ENCODE measurements at regions not wholly inside any gene's neighbourhood (a gene's known extent, or its start where the extent isn't known, plus 50 kb on each side); places are given as distances from the start of the nearest gene placed in this dataset.

DNA sequence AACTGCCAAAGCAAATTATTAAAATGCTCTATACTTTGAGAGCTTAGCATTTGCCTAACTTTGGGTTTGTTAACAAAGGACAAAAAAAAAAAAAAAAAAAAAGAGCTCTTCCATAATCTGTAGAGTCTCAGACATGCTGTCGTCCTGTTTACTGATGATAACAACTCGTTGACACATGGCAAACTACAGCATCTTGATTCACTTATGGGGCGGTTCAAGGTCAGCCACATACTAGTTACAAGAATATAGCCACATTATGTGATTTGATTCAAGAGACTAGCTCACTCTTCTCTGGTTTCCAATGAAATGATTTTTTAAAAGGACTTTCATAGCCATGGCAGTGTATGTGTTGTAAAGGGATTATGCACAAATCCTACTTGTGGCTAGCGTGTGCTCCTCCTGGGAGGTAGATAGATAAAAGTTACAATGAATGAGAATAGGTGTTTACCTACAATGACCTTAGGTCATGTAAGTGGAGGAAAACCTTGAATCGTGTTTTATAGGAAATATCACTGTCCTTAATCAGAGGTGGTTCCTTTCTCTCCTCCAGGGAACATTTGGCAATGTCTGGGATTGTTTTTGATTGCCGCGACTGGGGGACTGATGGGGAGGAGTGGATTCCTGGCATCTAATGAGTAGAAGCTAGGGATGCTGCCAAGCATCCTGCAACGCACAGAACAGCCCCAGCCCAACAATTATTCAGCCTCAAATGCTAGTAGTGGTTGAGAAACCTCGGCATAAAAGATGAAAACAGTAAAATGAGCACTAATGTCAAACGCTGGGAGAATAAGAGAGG is 969.2 kb upstream of the SLC35B3 start (continued):
- TF ChIP-seq SMC3 (IDR thresholded peaks at IDR 0.05; ENCODE audit: low read depth, low read length) (no peak), CEBPB (IDR thresholded peaks at IDR 0.05; ENCODE audit: low read depth, low read length) (no peak)

DNA sequence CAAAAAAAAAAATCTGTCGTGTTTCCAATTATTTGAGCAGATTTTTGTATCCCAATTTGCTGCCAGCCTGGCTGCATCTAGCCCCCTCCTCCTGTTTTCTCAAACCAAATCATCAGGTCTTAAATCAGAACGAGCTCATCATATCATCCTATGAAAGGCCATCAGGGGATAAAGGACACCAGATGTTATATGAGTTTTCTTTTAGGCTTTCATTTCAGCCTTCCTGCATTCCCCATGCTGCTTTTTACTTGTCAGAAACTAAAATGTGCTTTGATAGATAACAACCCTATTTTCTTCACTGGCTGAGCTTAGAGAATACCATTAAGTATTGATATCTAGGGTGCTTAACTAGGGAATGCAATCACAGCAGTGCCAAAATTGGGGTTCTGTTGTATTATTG is 968.4 kb upstream of the SLC35B3 start:
- H3K36me3 ChIP-seq (ENCODE audit: control insufficient read depth, insufficient read depth, low read length), result no peaks in the 10 kb centered on the region
- no peak overlapping the region for H4K5ac ChIP-seq (ENCODE audit: low read depth, low read length)
- no peak overlapping the region for H3K4me2 ChIP-seq (ENCODE audit: low read depth, low read length)
- BruUV-seq (replicated peaks), result no TSS peak
- H3K14ac ChIP-seq (replicated peaks; ENCODE audit: low read depth, low read length), result no peak overlapping the region
- H3K4me1 ChIP-seq (ENCODE audit: control insufficient read depth, insufficient read depth, low read length), result peaks cover 8% of the 10 kb centered on the region
- no peaks in the 10 kb centered on the region for H4K20me1 ChIP-seq (ENCODE audit: insufficient read depth, low read length)
- no peak overlapping the region for H3K18ac ChIP-seq (ENCODE audit: low read depth, low read length)
- ChIA-PET CTCF (no interaction called here), POLR2A (ENCODE audit: unreplicated experiment) (interaction anchor here (0.7 kb wide), 1 partner anchor 10 kb away, joined by 5 read pairs; no protein-coding TSS in a partner anchor)
- H2AK5ac ChIP-seq (ENCODE audit: low read depth, low read length), result no peak overlapping the region
- no peak overlapping the region for H3K56ac ChIP-seq (ENCODE audit: extremely low read depth, insufficient read depth, low read length)
- no peak overlapping the region for H3K27ac ChIP-seq (ENCODE audit: insufficient read depth, low read length)
- no peaks in the 10 kb centered on the region for H3K9me3 ChIP-seq (ENCODE audit: control insufficient read depth, insufficient read depth, low read length)
- H3K9me1 ChIP-seq (ENCODE audit: insufficient read depth, low read length), result no peaks in the 10 kb centered on the region
- no peak overlapping the region for H2AFZ ChIP-seq (replicated peaks; ENCODE audit: low read length, poor library complexity)
- H3K79me1 ChIP-seq (ENCODE audit: low read depth in 1 of 2, low read length in 2 of 2), result no peaks in the 10 kb centered on the region
- H4K8ac ChIP-seq (ENCODE audit: low read depth in 2 of 2, low read length in 2 of 2), result no peak overlapping the region
- no peak overlapping the region for H2BK5ac ChIP-seq (ENCODE audit: low read depth, low read length, poor library complexity, severe bottlenecking)
- peak overlapping the region; percentile 0; the same call in 1 of the 2 replicates for H2BK120ac ChIP-seq (ENCODE audit: low read depth, low read length)
- H4K91ac ChIP-seq (ENCODE audit: insufficient read depth, low read depth, low read length), result peak overlapping the region; percentile 6; the same call in 1 of the 2 replicates
- no peak overlapping the region for H2AK9ac ChIP-seq (replicated peaks; ENCODE audit: low read depth, low read length, poor library complexity)
- H3K23ac ChIP-seq (ENCODE audit: low read depth, low read length), result no peak overlapping the region
- dilution Hi-C loops (cut with HindIII; ENCODE audit: low sequenced_read_pairs, unreplicated experiment), result no loop called here
- H3K4me3 ChIP-seq (ENCODE audit: insufficient read depth, low read depth, low read length), result no peak overlapping the region
- DNase-seq (no peak), ATAC-seq (ENCODE audit: low read depth) (no peak)
- no peaks in the 10 kb centered on the region for H3K27me3 ChIP-seq (ENCODE audit: control insufficient read depth, insufficient read depth, low read length)
- TF ChIP-seq, protein P1, sequence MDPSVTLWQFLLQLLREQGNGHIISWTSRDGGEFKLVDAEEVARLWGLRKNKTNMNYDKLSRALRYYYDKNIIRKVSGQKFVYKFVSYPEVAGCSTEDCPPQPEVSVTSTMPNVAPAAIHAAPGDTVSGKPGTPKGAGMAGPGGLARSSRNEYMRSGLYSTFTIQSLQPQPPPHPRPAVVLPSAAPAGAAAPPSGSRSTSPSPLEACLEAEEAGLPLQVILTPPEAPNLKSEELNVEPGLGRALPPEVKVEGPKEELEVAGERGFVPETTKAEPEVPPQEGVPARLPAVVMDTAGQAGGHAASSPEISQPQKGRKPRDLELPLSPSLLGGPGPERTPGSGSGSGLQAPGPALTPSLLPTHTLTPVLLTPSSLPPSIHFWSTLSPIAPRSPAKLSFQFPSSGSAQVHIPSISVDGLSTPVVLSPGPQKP (IDR thresholded peaks at IDR 0.05; ENCODE audit: borderline replicate concordance, low read depth, low read length), result no peak
- no peak for TF ChIP-seq RCOR1 (IDR thresholded peaks at IDR 0.05; ENCODE audit: insufficient replicate concordance, low read length)
- no peak for TF ChIP-seq MXI1 (IDR thresholded peaks at IDR 0.05; ENCODE audit: borderline replicate concordance, low read depth, low read length)
- TF ChIP-seq POLR2A (IDR thresholded peaks at IDR 0.05; ENCODE audit: low read depth, low read length), result no peak
- no peak for TF ChIP-seq MAZ (IDR thresholded peaks at IDR 0.05; ENCODE audit: borderline replicate concordance, low read depth, low read length)
- no peak for TF ChIP-seq SMC3 (IDR thresholded peaks at IDR 0.05; ENCODE audit: low read depth, low read length)
- TF ChIP-seq, protein P2, sequence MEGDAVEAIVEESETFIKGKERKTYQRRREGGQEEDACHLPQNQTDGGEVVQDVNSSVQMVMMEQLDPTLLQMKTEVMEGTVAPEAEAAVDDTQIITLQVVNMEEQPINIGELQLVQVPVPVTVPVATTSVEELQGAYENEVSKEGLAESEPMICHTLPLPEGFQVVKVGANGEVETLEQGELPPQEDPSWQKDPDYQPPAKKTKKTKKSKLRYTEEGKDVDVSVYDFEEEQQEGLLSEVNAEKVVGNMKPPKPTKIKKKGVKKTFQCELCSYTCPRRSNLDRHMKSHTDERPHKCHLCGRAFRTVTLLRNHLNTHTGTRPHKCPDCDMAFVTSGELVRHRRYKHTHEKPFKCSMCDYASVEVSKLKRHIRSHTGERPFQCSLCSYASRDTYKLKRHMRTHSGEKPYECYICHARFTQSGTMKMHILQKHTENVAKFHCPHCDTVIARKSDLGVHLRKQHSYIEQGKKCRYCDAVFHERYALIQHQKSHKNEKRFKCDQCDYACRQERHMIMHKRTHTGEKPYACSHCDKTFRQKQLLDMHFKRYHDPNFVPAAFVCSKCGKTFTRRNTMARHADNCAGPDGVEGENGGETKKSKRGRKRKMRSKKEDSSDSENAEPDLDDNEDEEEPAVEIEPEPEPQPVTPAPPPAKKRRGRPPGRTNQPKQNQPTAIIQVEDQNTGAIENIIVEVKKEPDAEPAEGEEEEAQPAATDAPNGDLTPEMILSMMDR (conservative IDR thresholded peaks at IDR 0.05; ENCODE audit: low read depth, low read length), result no peak
- no peak for TF ChIP-seq NFE2L2 (IDR thresholded peaks at IDR 0.05; ENCODE audit: low read depth, low read length)
- H3K9ac ChIP-seq (ENCODE audit: low read depth, low read length), result no peak overlapping the region
- in situ Hi-C loops (cut with MboI; ENCODE audit: low sequenced_read_pairs), result no loop called here
- no peak overlapping the region; the same call in 1 of the 2 replicates for H3K4ac ChIP-seq (ENCODE audit: low read depth, low read length)
- intact Hi-C loops (cut with micrococcal nuclease), result loop anchor here (10.0 kb wide), 1 partner anchor 1011 kb away; the partner anchor contains the start of gene TFAP2A
- no CpG with 5 or more reads among the region's 2 CpGs for WGBS, 2 experiments (ENCODE audit: extremely low coverage in 2 of 2, insufficient read length in 1 of 2)
- peak overlapping the region; percentile 52; the same call in 1 of the 2 replicates for H2BK20ac ChIP-seq (ENCODE audit: low read depth, low read length)
- no peak overlapping the region; the same call in 2 of the 3 replicates for H2BK15ac ChIP-seq (ENCODE audit: low read depth, low read length)
